ENCODE measurements at regions not wholly inside any gene's neighbourhood (a gene's known extent, or its start where the extent isn't known, plus 50 kb on each side); places are given as distances from the start of the nearest gene placed in this dataset.

GRCh38 chr13:92947770-92948434 is 278.7 kb upstream of the GPC6 start:
- TF ChIP-seq, protein P1, sequence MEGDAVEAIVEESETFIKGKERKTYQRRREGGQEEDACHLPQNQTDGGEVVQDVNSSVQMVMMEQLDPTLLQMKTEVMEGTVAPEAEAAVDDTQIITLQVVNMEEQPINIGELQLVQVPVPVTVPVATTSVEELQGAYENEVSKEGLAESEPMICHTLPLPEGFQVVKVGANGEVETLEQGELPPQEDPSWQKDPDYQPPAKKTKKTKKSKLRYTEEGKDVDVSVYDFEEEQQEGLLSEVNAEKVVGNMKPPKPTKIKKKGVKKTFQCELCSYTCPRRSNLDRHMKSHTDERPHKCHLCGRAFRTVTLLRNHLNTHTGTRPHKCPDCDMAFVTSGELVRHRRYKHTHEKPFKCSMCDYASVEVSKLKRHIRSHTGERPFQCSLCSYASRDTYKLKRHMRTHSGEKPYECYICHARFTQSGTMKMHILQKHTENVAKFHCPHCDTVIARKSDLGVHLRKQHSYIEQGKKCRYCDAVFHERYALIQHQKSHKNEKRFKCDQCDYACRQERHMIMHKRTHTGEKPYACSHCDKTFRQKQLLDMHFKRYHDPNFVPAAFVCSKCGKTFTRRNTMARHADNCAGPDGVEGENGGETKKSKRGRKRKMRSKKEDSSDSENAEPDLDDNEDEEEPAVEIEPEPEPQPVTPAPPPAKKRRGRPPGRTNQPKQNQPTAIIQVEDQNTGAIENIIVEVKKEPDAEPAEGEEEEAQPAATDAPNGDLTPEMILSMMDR (IDR thresholded peaks at IDR 0.05; ENCODE audit: poor library complexity, severe bottlenecking): no peak
- no peak for TF ChIP-seq EZH2 (IDR thresholded peaks at IDR 0.05; ENCODE audit: borderline replicate concordance, insufficient read depth, low read length, poor library complexity, severe bottlenecking)
